ENCODE measurements at regions not wholly inside any gene's neighbourhood (a gene's known extent, or its start where the extent isn't known, plus 50 kb on each side); places are given as distances from the start of the nearest gene placed in this dataset.

DNA sequence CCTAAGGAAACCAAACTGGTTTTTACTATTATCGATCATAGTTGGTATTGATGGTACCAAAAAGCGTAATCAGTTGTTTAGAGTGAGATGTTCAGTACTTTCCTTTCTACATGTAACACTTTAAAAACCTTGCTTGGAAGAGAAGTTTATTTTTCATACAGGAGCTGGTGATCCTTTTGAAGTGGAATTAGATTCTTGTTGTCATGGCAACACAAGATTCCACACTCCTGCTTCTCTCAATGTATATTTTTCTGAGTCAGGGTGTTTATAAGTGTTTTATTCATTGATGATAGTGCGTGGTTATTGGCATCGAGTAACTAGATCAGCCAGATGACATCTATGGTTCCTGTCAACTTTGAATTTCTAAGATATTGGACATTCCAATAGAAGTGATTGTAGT is 181.1 kb upstream of the CHD1 start:
- no peak for TF ChIP-seq TCF4 (CRISPR knock-in tag; IDR thresholded peaks at IDR 0.05; ENCODE audit: borderline replicate concordance)
- TF ChIP-seq ZFP3 (CRISPR knock-in tag; IDR thresholded peaks at IDR 0.05) = no peak
- TF ChIP-seq SNAI2 (CRISPR knock-in tag; IDR thresholded peaks at IDR 0.05) = no peak
- TF ChIP-seq CSDC2 (CRISPR knock-in tag; IDR thresholded peaks at IDR 0.05) = no peak
- no peak for TF ChIP-seq ARNTL (CRISPR knock-in tag; IDR thresholded peaks at IDR 0.05; ENCODE audit: borderline replicate concordance, low read depth)
- no peak for TF ChIP-seq RARB (CRISPR knock-in tag; IDR thresholded peaks at IDR 0.05)
- TF ChIP-seq OSR1 (CRISPR knock-in tag; IDR thresholded peaks at IDR 0.05) = no peak
- TF ChIP-seq, protein P1, sequence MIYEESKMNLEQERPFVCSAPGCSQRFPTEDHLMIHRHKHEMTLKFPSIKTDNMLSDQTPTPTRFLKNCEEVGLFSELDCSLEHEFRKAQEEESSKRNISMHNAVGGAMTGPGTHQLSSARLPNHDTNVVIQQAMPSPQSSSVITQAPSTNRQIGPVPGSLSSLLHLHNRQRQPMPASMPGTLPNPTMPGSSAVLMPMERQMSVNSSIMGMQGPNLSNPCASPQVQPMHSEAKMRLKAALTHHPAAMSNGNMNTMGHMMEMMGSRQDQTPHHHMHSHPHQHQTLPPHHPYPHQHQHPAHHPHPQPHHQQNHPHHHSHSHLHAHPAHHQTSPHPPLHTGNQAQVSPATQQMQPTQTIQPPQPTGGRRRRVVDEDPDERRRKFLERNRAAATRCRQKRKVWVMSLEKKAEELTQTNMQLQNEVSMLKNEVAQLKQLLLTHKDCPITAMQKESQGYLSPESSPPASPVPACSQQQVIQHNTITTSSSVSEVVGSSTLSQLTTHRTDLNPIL (CRISPR knock-in tag; IDR thresholded peaks at IDR 0.05; ENCODE audit: low read depth) = no peak
- TF ChIP-seq, protein P2, sequence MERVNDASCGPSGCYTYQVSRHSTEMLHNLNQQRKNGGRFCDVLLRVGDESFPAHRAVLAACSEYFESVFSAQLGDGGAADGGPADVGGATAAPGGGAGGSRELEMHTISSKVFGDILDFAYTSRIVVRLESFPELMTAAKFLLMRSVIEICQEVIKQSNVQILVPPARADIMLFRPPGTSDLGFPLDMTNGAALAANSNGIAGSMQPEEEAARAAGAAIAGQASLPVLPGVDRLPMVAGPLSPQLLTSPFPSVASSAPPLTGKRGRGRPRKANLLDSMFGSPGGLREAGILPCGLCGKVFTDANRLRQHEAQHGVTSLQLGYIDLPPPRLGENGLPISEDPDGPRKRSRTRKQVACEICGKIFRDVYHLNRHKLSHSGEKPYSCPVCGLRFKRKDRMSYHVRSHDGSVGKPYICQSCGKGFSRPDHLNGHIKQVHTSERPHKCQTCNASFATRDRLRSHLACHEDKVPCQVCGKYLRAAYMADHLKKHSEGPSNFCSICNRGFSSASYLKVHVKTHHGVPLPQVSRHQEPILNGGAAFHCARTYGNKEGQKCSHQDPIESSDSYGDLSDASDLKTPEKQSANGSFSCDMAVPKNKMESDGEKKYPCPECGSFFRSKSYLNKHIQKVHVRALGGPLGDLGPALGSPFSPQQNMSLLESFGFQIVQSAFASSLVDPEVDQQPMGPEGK (CRISPR knock-in tag; IDR thresholded peaks at IDR 0.05; ENCODE audit: borderline replicate concordance) = no peak
- no peak for TF ChIP-seq GLIS3 (CRISPR knock-in tag; IDR thresholded peaks at IDR 0.05)
- TF ChIP-seq ZC3H10 (CRISPR knock-in tag; IDR thresholded peaks at IDR 0.05) = no peak
- TF ChIP-seq ZNF565 (CRISPR knock-in tag; conservative IDR thresholded peaks at IDR 0.05; ENCODE audit: low read depth) = no peak
- TF ChIP-seq, protein P3, sequence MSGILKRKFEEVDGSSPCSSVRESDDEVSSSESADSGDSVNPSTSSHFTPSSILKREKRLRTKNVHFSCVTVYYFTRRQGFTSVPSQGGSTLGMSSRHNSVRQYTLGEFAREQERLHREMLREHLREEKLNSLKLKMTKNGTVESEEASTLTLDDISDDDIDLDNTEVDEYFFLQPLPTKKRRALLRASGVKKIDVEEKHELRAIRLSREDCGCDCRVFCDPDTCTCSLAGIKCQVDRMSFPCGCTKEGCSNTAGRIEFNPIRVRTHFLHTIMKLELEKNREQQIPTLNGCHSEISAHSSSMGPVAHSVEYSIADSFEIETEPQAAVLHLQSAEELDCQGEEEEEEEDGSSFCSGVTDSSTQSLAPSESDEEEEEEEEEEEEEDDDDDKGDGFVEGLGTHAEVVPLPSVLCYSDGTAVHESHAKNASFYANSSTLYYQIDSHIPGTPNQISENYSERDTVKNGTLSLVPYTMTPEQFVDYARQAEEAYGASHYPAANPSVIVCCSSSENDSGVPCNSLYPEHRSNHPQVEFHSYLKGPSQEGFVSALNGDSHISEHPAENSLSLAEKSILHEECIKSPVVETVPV (CRISPR knock-in tag; IDR thresholded peaks at IDR 0.05) = no peak
- no peak for TF ChIP-seq PPARA (CRISPR knock-in tag; IDR thresholded peaks at IDR 0.05; ENCODE audit: borderline replicate concordance)

Data from SK-N-SH treated with all-trans-retinoic acid at 6 μM for 48 hours (cell line).